ENCODE measurements at regions not wholly inside any gene's neighbourhood (a gene's known extent, or its start where the extent isn't known, plus 50 kb on each side); places are given as distances from the start of the nearest gene placed in this dataset.
A peak's percentile ranks its signal among the peaks of the same experiment; 100 is the strongest.

DNA sequence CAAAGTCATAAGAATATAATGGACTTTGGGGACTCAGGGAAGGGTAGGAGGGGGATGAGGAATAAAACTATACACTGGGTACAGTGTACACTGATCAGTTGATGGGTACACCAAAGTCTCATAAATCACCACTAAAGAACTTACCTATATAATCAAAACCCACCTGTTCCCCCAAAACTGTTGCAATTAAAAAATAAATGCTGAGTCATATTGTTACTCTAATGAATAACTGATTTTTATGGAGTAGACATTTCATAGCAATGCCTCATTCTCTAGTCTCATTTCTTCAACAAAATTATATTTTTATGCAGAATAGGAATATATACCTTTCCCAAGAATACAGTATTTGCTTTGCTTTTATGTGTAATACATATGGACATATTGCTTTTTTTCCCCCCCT lies 181.2 kb downstream of the ST6GAL2 start:
- H3K4me3 ChIP-seq (ENCODE audit: low read length), result no peak overlapping the region

DNA sequence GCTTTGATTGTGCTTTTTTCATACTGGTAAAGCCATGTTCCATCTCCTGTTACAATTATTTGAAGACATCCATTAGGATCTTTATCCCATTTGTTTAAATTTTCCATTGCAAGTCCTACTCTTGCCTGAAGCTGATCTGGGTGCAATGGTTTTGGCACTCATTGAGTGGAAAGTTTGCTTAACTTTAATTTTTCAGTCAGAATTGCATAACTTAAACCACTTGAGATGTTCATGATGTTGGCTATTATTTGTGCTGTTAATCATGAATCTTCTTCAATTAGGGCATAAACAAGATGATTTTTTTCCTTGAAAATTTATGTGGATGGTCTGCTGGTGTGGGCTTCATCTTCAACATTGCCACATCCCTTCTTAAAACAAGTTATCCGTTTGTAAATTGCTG lies 180.1 kb downstream of the ST6GAL2 start:
- Histone ChIP-seq H3K27me3 (ENCODE audit: control insufficient read depth, insufficient read depth, low read length) (no peaks in the 10 kb centered on the region), H3K9me3 (replicated peaks; ENCODE audit: control insufficient read depth, low read depth, low read length) (no peaks in the 10 kb centered on the region), H3K27ac (ENCODE audit: low read length) (no peak overlapping the region), H3K4me1 (ENCODE audit: control insufficient read depth, insufficient read depth, low read length) (peaks cover 2% of the 10 kb centered on the region), H3K36me3 (ENCODE audit: control insufficient read depth, insufficient read depth, low read length) (no peaks in the 10 kb centered on the region), H3K4me3 (ENCODE audit: low read length) (no peak overlapping the region)
- no CpG with 5 or more reads among the region's 1 CpG for WGBS (ENCODE audit: insufficient coverage)
- DNase-seq, result peak; percentile 7

More for the DNA sequence above, 181.2 kb downstream of the ST6GAL2 start:
- peaks cover 2% of the 10 kb centered on the region for H3K4me1 ChIP-seq (ENCODE audit: control insufficient read depth, insufficient read depth, low read length)
- H3K27me3 ChIP-seq (ENCODE audit: control insufficient read depth, insufficient read depth, low read length), result no peaks in the 10 kb centered on the region
- H3K27ac ChIP-seq (ENCODE audit: low read length), result no peak overlapping the region
- no peaks in the 10 kb centered on the region for H3K9me3 ChIP-seq (replicated peaks; ENCODE audit: control insufficient read depth, low read depth, low read length)
- H3K36me3 ChIP-seq (ENCODE audit: control insufficient read depth, insufficient read depth, low read length), result no peaks in the 10 kb centered on the region
- no peak for DNase-seq

DNA sequence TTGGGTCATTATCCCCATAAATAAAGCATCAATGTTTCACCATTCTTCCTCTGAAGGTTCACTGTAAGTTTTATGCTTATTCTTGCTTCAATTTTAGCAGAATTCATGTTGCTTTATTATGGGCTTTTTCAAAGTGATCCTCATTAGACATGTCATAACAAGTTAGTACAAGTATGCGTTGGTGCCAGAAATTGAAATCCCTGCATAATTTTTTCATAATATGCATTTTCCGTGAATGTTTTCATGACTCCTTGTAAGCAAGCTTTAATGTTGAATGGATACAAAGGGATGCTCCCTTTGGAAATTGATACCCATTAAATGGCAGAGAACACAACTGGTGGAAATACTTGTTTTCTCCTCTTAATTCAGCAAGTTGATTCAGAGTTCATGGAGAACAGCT lies 179.7 kb downstream of the ST6GAL2 start:
- Histone ChIP-seq H3K27ac (ENCODE audit: low read length) (no peak overlapping the region), H3K4me3 (ENCODE audit: low read length) (no peak overlapping the region), H3K27me3 (ENCODE audit: control insufficient read depth, insufficient read depth, low read length) (no peaks in the 10 kb centered on the region), H3K36me3 (ENCODE audit: control insufficient read depth, insufficient read depth, low read length) (no peaks in the 10 kb centered on the region), H3K9me3 (replicated peaks; ENCODE audit: control insufficient read depth, low read depth, low read length) (no peaks in the 10 kb centered on the region), H3K4me1 (ENCODE audit: control insufficient read depth, insufficient read depth, low read length) (peaks cover 2% of the 10 kb centered on the region)
- no peak for DNase-seq
- no CpG with 5 or more reads among the region's 2 CpGs for WGBS (ENCODE audit: insufficient coverage)

DNA sequence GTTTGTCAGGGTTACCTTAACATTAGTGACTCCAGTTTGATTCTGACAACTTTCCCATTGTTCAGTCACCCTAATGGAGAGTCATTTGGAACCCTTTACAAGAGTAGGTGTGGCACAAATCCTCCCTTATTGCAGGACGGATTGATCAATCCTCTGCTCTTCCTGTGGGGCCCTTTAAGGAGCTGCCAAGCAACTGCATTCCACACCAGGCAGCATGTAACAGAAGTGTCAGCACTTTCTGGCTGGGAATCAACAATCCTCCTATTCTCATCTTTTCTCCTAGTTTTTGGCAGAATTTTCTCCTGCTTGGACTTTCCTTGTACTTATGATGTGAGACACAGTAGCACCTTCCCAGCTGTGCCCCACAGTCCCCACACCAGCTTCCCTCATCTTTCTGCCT lies 177.8 kb downstream of the ST6GAL2 start:
- Histone ChIP-seq H3K4me1 (ENCODE audit: control insufficient read depth, insufficient read depth, low read length) (peaks cover 2% of the 10 kb centered on the region), H3K9me3 (replicated peaks; ENCODE audit: control insufficient read depth, low read depth, low read length) (peaks cover 7% of the 10 kb centered on the region), H3K27ac (ENCODE audit: low read length) (no peak overlapping the region), H3K27me3 (ENCODE audit: control insufficient read depth, insufficient read depth, low read length) (no peaks in the 10 kb centered on the region), H3K36me3 (ENCODE audit: control insufficient read depth, insufficient read depth, low read length) (no peaks in the 10 kb centered on the region), H3K4me3 (ENCODE audit: low read length) (no peak overlapping the region)
- peak; percentile 12 for DNase-seq
- WGBS (ENCODE audit: insufficient coverage), result 11% methylated on average over 1 of the region's 1 CpG

DNA sequence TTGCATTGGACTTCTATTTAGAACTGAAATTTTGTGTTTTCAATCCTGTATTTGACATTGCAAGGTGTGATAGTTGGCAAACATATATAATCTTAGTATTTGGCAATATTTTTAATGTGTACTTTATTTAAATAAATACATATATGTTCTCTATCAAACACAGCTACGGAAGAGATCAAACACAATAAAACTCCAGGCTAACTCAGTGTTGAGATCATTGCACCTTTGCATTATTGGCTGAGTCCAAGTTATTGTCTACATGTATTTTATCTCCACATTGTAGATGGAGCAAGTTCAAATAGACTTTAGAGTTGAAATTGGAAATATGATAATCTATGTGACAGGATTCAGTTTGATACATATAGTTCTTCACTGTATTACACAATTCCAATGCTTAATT lies 176.7 kb downstream of the ST6GAL2 start:
- H3K9me3 ChIP-seq (replicated peaks; ENCODE audit: control insufficient read depth, low read depth, low read length), result peaks cover 7% of the 10 kb centered on the region
- no peak overlapping the region for H3K27ac ChIP-seq (ENCODE audit: low read length)
- WGBS (ENCODE audit: insufficient coverage), result no CpG with 5 or more reads among the region's 1 CpG
- H3K4me1 ChIP-seq (ENCODE audit: control insufficient read depth, insufficient read depth, low read length), result peaks cover 2% of the 10 kb centered on the region
- H3K27me3 ChIP-seq (ENCODE audit: control insufficient read depth, insufficient read depth, low read length), result no peaks in the 10 kb centered on the region
- H3K4me3 ChIP-seq (ENCODE audit: low read length), result no peak overlapping the region
- no peaks in the 10 kb centered on the region for H3K36me3 ChIP-seq (ENCODE audit: control insufficient read depth, insufficient read depth, low read length)
- DNase-seq, result no peak

DNA sequence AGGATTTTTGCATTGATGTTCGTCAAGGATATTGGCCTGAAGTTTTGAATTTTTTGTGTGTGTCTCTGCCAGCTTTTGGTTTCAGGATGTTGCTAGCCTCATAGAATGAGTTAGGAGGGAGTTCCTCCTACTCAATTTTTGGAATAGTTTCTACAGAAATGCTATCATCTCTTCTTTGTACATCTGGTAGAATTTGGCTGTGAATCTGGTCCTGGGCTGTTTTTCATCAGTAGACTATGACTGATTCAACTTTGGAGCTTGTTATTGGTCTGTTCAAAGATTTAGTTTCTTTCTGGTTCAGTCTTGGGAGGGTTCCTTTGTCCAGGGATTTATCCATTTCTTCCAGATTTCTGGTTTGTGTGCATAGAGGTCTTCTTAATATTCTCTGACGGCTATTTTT lies 166.7 kb downstream of the ST6GAL2 start:
- Histone ChIP-seq H3K4me3 (ENCODE audit: low read length) (no peak overlapping the region), H3K4me1 (ENCODE audit: control insufficient read depth, insufficient read depth, low read length) (no peaks in the 10 kb centered on the region), H3K27ac (ENCODE audit: low read length) (no peak overlapping the region), H3K27me3 (ENCODE audit: control insufficient read depth, insufficient read depth, low read length) (no peaks in the 10 kb centered on the region), H3K9me3 (replicated peaks; ENCODE audit: control insufficient read depth, low read depth, low read length) (peaks cover 4% of the 10 kb centered on the region), H3K36me3 (ENCODE audit: control insufficient read depth, insufficient read depth, low read length) (no peaks in the 10 kb centered on the region)
- DNase-seq, result peak; percentile 66
- no CpG with 5 or more reads among the region's 2 CpGs for WGBS (ENCODE audit: insufficient coverage)

DNA sequence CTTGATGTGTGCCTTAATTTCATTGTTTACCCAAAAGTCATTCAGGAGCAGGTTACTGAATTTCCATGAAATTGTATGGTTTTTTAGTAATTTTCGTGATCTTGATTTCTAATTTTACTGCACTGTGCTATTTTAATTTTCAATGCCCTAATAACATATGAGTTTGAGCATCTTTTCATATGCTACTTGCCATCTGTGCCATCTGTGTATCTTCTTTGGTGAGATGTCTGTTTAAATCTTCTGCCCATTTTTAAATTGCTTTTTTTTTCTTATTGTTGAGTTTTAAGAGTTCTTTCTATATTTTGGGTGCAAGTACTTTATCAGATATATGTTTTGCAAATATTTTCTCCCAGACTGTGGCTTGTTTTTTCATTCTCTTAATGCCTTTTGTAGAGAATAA lies 165.9 kb downstream of the ST6GAL2 start:
- no peak for DNase-seq
- WGBS (ENCODE audit: insufficient coverage), result no CpG with 5 or more reads among the region's 1 CpG
- no peak overlapping the region for H3K27ac ChIP-seq (ENCODE audit: low read length)
- no peaks in the 10 kb centered on the region for H3K27me3 ChIP-seq (ENCODE audit: control insufficient read depth, insufficient read depth, low read length)
- peaks cover 4% of the 10 kb centered on the region for H3K9me3 ChIP-seq (replicated peaks; ENCODE audit: control insufficient read depth, low read depth, low read length)
- no peaks in the 10 kb centered on the region for H3K4me1 ChIP-seq (ENCODE audit: control insufficient read depth, insufficient read depth, low read length)
- no peaks in the 10 kb centered on the region for H3K36me3 ChIP-seq (ENCODE audit: control insufficient read depth, insufficient read depth, low read length)
- H3K4me3 ChIP-seq (ENCODE audit: low read length), result no peak overlapping the region

DNA sequence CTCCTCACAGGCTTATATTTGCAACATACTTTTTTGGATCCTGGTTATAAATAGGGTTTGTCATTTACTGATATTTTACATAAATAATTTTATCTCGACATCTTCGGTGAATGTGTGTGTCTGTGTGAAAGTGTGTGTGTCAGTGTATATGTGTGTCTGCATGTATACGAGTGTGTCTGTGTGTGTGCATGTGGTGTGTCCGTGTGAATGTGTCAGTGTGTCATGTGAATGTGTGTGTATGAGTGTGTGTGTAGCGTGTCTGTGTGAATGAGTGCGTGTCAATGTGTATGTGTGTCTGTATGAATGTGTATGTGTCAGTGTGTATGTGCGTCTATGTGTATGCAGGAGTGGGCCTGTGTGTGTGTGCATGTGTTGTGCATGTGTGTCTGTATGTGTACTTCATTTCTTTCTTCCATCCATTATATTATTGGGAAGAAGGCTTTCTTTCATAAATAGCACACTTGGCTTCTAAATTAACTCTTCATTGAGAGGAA lies 161.6 kb downstream of the ST6GAL2 start:
- Histone ChIP-seq H3K4me1 (ENCODE audit: control insufficient read depth, insufficient read depth, low read length) (no peaks in the 10 kb centered on the region), H3K27me3 (ENCODE audit: control insufficient read depth, insufficient read depth, low read length) (no peaks in the 10 kb centered on the region), H3K27ac (ENCODE audit: low read length) (no peak overlapping the region), H3K9me3 (replicated peaks; ENCODE audit: control insufficient read depth, low read depth, low read length) (no peaks in the 10 kb centered on the region), H3K4me3 (ENCODE audit: low read length) (no peak overlapping the region), H3K36me3 (ENCODE audit: control insufficient read depth, insufficient read depth, low read length) (no peaks in the 10 kb centered on the region)
- no peak for DNase-seq
- 96% methylated on average over 4 of the region's 7 CpGs for WGBS (ENCODE audit: insufficient coverage)

DNA sequence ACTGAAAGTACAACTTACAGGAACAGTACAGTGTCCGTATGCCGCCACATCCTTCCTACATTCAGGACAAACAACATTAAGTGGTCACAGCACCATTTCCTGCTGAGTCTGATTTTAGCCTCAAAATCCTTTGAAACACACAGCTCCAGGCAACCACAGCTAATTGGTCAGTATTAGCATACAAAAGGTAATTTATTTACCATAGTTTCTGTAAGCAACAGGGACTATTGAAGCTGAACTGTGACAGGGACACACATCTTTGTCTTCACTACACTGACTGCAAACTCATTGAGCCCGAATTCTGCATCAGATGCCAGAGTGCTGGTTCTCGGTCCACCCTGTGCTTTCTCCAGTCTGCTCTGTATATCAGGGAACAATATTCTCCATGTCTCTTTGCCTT lies 151.8 kb downstream of the ST6GAL2 start:
- Histone ChIP-seq H3K27me3 (ENCODE audit: control insufficient read depth, insufficient read depth, low read length) (no peaks in the 10 kb centered on the region), H3K4me3 (ENCODE audit: low read length) (no peak overlapping the region), H3K36me3 (ENCODE audit: control insufficient read depth, insufficient read depth, low read length) (no peaks in the 10 kb centered on the region), H3K9me3 (replicated peaks; ENCODE audit: control insufficient read depth, low read depth, low read length) (no peaks in the 10 kb centered on the region), H3K27ac (ENCODE audit: low read length) (no peak overlapping the region), H3K4me1 (ENCODE audit: control insufficient read depth, insufficient read depth, low read length) (no peaks in the 10 kb centered on the region)
- DNase-seq, result no peak
- WGBS (ENCODE audit: insufficient coverage), result 70% methylated on average over 4 of the region's 4 CpGs

DNA sequence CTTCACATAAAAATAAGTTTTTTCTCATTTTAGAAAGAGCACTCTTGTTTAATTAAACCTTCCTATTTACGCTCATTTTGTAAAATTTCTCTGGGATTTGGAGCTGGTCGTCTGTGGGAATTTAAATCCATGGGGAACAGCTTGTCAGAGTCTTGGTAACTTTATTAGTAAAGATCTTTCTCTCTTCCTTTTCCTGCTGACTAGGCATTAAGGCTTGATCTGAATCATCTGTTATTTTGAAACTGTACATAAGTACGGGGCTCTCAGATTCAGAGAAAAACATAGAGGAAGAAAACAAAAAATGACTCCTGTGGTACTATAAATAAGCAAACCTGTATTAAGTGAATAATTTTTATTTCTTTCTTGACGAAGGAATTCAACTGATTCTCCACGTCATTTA lies 150.2 kb downstream of the ST6GAL2 start:
- DNase-seq, result no peak
- H3K4me1 ChIP-seq (ENCODE audit: control insufficient read depth, insufficient read depth, low read length), result no peaks in the 10 kb centered on the region
- H3K36me3 ChIP-seq (ENCODE audit: control insufficient read depth, insufficient read depth, low read length), result no peaks in the 10 kb centered on the region
- H3K9me3 ChIP-seq (replicated peaks; ENCODE audit: control insufficient read depth, low read depth, low read length), result no peaks in the 10 kb centered on the region
- no CpG with 5 or more reads among the region's 5 CpGs for WGBS (ENCODE audit: insufficient coverage)
- no peak overlapping the region for H3K27ac ChIP-seq (ENCODE audit: low read length)
- H3K27me3 ChIP-seq (ENCODE audit: control insufficient read depth, insufficient read depth, low read length), result no peaks in the 10 kb centered on the region
- no peak overlapping the region for H3K4me3 ChIP-seq (ENCODE audit: low read length)

DNA sequence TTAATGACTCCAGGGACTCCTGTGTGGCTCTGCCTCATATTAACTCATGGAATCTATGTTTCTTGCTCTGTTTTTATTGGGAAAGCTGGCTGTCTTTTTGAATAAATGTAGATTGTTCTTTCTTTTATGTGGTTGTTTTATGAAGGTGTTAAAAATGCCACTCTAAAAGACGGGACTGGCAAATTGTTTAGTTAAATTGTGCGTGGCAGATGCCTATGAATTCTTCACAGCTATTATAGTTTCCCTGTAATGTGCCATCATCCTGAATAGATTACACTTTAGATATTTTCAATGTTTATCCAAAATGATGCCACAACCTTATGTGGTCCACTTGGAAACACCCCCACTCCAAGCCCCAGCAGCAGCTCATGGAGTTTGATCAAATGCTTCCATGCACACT lies 149.7 kb downstream of the ST6GAL2 start:
- Histone ChIP-seq H3K27me3 (ENCODE audit: control insufficient read depth, insufficient read depth, low read length) (no peaks in the 10 kb centered on the region), H3K36me3 (ENCODE audit: control insufficient read depth, insufficient read depth, low read length) (no peaks in the 10 kb centered on the region), H3K9me3 (replicated peaks; ENCODE audit: control insufficient read depth, low read depth, low read length) (no peaks in the 10 kb centered on the region), H3K4me3 (ENCODE audit: low read length) (no peak overlapping the region), H3K4me1 (ENCODE audit: control insufficient read depth, insufficient read depth, low read length) (no peaks in the 10 kb centered on the region), H3K27ac (ENCODE audit: low read length) (no peak overlapping the region)
- DNase-seq, result no peak
- no CpG with 5 or more reads among the region's 2 CpGs for WGBS (ENCODE audit: insufficient coverage)

Data from muscle of leg (tissue), 3 donors.